Adipocyte (in vitro differentiated cells): ENCODE measurements at regions not wholly inside any gene's neighbourhood (a gene's known extent, or its start where the extent isn't known, plus 50 kb on each side); places are given as distances from the start of the nearest gene placed in this dataset.
"Not testable (repeated sequence)": the region's sequence is repeated elsewhere in the genome, so short reads cannot be mapped to it uniquely, and the experiment has no call there.

Source experiments
- DNase-seq: peaks from one replicate; pipeline ENCODE4 v3.0.0-alpha.2; 2015; ENCODE audit warnings: low read depth
- H3K27me3 ChIP-seq: replicated peaks from 2 replicates; pipeline ENCODE4 v1.7.0; 2013; ENCODE audit warnings: mild to moderate bottlenecking, low read length, moderate library complexity; ENCODE audit not compliant: control insufficient read depth, insufficient read depth
- H3K36me3 ChIP-seq: 2 replicates; pipeline ENCODE4 v1.7.0; 2013; ENCODE audit warnings: low read length, mild to moderate bottlenecking, moderate library complexity; ENCODE audit not compliant: control insufficient read depth, insufficient read depth, severe bottlenecking
- H3K4me1 ChIP-seq: 2 replicates; pipeline ENCODE4 v1.7.0; 2013; ENCODE audit warnings: mild to moderate bottlenecking, low read length, moderate library complexity; ENCODE audit not compliant: control insufficient read depth, insufficient read depth
- H3K4me3 ChIP-seq: 2 replicates; pipeline ENCODE4 v1.7.0; 2013; ENCODE audit warnings: mild to moderate bottlenecking, low read length, moderate library complexity
- H3K9ac ChIP-seq: 2 replicates; pipeline ENCODE4 v1.7.0; 2013; ENCODE audit warnings: mild to moderate bottlenecking, low read length, moderate library complexity
- H3K9me3 ChIP-seq: 2 replicates; pipeline ENCODE4 v1.7.0; 2013; ENCODE audit warnings: mild to moderate bottlenecking, low read length, moderate library complexity; ENCODE audit not compliant: control insufficient read depth

GRCh38 chr3:87674397-87675161 is 384.2 kb downstream of the CGGBP1 start:
- no peak overlapping the region for H3K4me3 ChIP-seq
- no peak for DNase-seq
- peaks cover 6% of the 10 kb centered on the region for H3K9me3 ChIP-seq
- H3K36me3 ChIP-seq: no peaks in the 10 kb centered on the region
- no peak overlapping the region for H3K9ac ChIP-seq
- H3K27me3 ChIP-seq: no peaks in the 10 kb centered on the region
- no peaks in the 10 kb centered on the region for H3K4me1 ChIP-seq

GRCh38 chr3:87673132-87673531 is 385.7 kb downstream of the CGGBP1 start:
- Histone ChIP-seq H3K36me3 (no peaks in the 10 kb centered on the region), H3K27me3 (no peaks in the 10 kb centered on the region)
- DNase-seq: no peak

DNA sequence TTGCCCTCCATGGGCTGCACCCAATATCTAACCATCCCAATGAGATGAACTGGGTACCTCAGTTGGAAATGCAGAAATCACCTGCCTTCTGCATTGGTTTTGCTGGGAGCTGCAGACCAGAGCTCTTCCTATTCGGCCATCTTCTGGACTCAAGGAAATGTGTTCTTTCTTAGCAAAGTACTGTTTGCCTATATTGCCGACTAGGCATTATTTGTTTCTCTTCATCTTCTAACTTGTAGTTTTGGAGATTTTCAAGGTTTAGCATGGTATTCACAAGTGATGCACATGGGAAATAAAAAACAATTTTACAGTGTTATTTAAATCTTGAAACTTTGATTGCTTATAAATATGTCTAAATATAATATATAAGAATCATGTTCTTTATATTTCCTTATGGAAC is 377.8 kb upstream of the POU1F1 start:
- Histone ChIP-seq H3K9ac (no peak overlapping the region), H3K36me3 (no peaks in the 10 kb centered on the region)
- DNase-seq: no peak

More at GRCh38 chr3:87673132-87673531, 385.7 kb downstream of the CGGBP1 start:
- peaks cover 6% of the 10 kb centered on the region for H3K9me3 ChIP-seq
- H3K4me3 ChIP-seq: no peak overlapping the region
- H3K4me1 ChIP-seq: no peaks in the 10 kb centered on the region
- H3K9ac ChIP-seq: no peak overlapping the region

DNA sequence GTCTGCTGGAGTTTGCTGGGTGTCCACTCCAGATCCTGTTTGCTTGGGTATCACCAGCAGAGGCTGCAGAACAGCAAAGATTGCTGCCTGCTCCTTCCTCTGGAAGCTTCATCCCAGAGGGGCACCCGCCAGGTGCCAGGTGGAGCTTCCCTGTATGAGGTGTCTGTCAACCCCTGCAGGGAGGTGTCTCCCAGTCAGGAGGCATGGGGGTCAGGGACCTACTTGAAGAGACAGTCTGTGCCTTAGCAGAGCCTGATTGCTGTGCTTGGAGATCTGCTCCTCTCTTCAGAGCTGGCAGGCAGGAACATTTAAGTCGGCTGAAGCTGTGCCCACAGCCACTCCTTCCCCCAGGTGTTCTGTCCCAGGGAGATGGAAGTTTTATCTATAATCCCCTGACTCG is 376.8 kb upstream of the POU1F1 start:
- H3K9ac ChIP-seq, H3K27me3 ChIP-seq, DNase-seq, H3K4me3 ChIP-seq, H3K4me1 ChIP-seq, H3K36me3 ChIP-seq, H3K9me3 ChIP-seq: not testable (repeated sequence)

More for the DNA sequence above, 377.8 kb upstream of the POU1F1 start:
- Histone ChIP-seq H3K9me3 (no peaks in the 10 kb centered on the region), H3K27me3 (no peaks in the 10 kb centered on the region), H3K4me1 (no peaks in the 10 kb centered on the region), H3K4me3 (no peak overlapping the region)

GRCh38 chr3:87634426-87634825 is 358.0 kb upstream of the POU1F1 start:
- Histone ChIP-seq H3K27me3 (no peaks in the 10 kb centered on the region), H3K4me1 (no peaks in the 10 kb centered on the region)
- no peak for DNase-seq

DNA sequence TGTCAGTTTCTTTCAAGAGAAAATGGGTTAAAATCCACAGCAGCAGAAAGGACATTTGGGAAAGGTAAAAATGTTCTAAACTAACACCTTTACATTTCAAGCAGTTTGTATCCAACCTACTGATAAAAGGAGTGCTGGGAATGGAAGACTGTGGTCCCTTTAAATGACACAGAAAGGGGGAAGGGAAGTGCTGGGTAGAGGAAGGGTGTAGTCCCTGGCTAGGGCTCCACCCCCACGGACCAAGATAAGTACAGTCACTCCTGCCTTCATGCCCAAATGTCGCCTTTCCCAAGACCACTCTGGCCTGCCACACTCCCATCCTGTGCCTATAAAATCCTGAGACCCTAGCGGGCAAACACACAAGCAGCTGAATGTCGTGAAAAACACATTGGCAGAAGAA is 350.9 kb upstream of the POU1F1 start:
- peaks cover 11% of the 10 kb centered on the region for H3K9me3 ChIP-seq
- H3K27me3 ChIP-seq: no peaks in the 10 kb centered on the region
- no peak overlapping the region for H3K9ac ChIP-seq
- H3K4me1 ChIP-seq: peaks cover 11% of the 10 kb centered on the region
- DNase-seq: no peak
- H3K4me3 ChIP-seq: no peak overlapping the region
- H3K36me3 ChIP-seq: no peaks in the 10 kb centered on the region

More at GRCh38 chr3:87634426-87634825, 358.0 kb upstream of the POU1F1 start:
- Histone ChIP-seq H3K36me3 (no peaks in the 10 kb centered on the region), H3K9ac (no peak overlapping the region), H3K4me3 (no peak overlapping the region), H3K9me3 (peaks cover 1% of the 10 kb centered on the region)

DNA sequence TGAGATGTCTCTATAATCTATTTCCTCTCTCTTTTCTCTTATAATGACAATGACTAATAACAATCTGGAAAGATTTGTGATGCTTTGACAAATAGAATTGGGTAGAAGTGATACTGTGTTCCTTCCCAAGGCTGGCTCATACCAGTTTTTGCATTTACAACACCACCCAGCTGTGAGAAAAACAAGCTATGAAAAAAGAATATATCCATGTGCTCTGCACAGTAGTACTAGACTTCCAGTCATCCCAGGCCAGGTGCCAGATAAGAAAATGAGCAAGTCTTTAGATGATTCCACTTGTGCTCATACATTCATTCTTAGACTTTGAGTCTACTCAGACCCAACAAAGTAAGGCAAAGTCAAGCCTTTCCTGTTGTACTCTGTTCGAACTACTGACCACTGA is 350.2 kb upstream of the POU1F1 start:
- Histone ChIP-seq H3K27me3 (no peaks in the 10 kb centered on the region), H3K9me3 (peaks cover 11% of the 10 kb centered on the region), H3K36me3 (no peaks in the 10 kb centered on the region), H3K9ac (no peak overlapping the region), H3K4me3 (no peak overlapping the region), H3K4me1 (peaks cover 11% of the 10 kb centered on the region)
- no peak for DNase-seq

GRCh38 chr3:87625876-87626275 is 349.5 kb upstream of the POU1F1 start:
- H3K4me3 ChIP-seq: no peak overlapping the region
- H3K4me1 ChIP-seq: peaks cover 11% of the 10 kb centered on the region
- DNase-seq: no peak
- peaks cover 11% of the 10 kb centered on the region for H3K9me3 ChIP-seq
- H3K36me3 ChIP-seq: no peaks in the 10 kb centered on the region
- no peaks in the 10 kb centered on the region for H3K27me3 ChIP-seq
- no peak overlapping the region for H3K9ac ChIP-seq

DNA sequence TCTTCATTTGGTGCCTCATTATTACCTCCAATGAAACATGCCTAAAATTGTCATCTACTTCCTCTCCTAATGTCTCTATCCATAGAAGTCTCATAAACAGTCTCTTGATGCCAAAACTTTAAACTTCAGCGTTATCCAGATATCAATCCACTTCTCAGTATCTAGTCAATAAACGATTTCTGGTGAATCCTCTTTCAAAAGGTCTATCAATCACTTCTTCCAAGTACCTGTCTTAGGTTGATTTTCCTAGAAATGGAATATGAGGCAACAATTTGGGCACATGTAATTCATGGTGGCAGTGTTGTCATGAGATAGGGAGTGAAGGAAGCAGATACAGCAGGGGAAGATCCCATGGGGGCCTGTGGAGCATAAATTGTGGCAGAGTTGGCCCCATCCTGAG is 348.5 kb upstream of the POU1F1 start:
- no peak overlapping the region for H3K9ac ChIP-seq
- no peak for DNase-seq

GRCh38 chr3:87621667-87622066 is 345.3 kb upstream of the POU1F1 start:
- Histone ChIP-seq H3K4me1 (peaks cover 11% of the 10 kb centered on the region), H3K9me3 (peaks cover under 1% of the 10 kb centered on the region), H3K27me3 (no peaks in the 10 kb centered on the region), H3K4me3 (no peak overlapping the region), H3K9ac (no peak overlapping the region), H3K36me3 (no peaks in the 10 kb centered on the region)
- DNase-seq: no peak

More for the DNA sequence above, 348.5 kb upstream of the POU1F1 start:
- Histone ChIP-seq H3K4me1 (peaks cover 11% of the 10 kb centered on the region), H3K4me3 (no peak overlapping the region), H3K27me3 (no peaks in the 10 kb centered on the region), H3K9me3 (peaks cover 11% of the 10 kb centered on the region), H3K36me3 (no peaks in the 10 kb centered on the region)

- no peaks in the 10 kb centered on the region for H3K4me1 ChIP-seq
- H3K36me3 ChIP-seq: no peaks in the 10 kb centered on the region
- no peak overlapping the region for H3K4me3 ChIP-seq
- no peak for DNase-seq
- peaks cover 25% of the 10 kb centered on the region for H3K9me3 ChIP-seq
- no peaks in the 10 kb centered on the region for H3K27me3 ChIP-seq
- no peak overlapping the region for H3K9ac ChIP-seq
Measured at GRCh38 chr3:87615506-87615905, 339.1 kb upstream of the POU1F1 start.

GRCh38 chr3:87614998-87615397 is 338.6 kb upstream of the POU1F1 start:
- Histone ChIP-seq H3K4me1 (no peaks in the 10 kb centered on the region), H3K9ac (no peak overlapping the region), H3K27me3 (no peaks in the 10 kb centered on the region), H3K9me3 (peaks cover 25% of the 10 kb centered on the region), H3K36me3 (no peaks in the 10 kb centered on the region), H3K4me3 (no peak overlapping the region)
- DNase-seq: no peak
